GM19351 (cell line): ENCODE measurements at regions not wholly inside any gene's neighbourhood (a gene's known extent, or its start where the extent isn't known, plus 50 kb on each side); places are given as distances from the start of the nearest gene placed in this dataset.
"Not testable (repeated sequence)": the region's sequence is repeated elsewhere in the genome, so short reads cannot be mapped to it uniquely, and the experiment has no call there.

Experiments used
- ATAC-seq: cut with Tn5 transposase; IDR thresholded peaks from one replicate; pipeline ENCODE4 v1.9.1; 2021; ENCODE audit warnings: mild to moderate bottlenecking, moderate library complexity; ENCODE audit not compliant: unreplicated experiment

DNA sequence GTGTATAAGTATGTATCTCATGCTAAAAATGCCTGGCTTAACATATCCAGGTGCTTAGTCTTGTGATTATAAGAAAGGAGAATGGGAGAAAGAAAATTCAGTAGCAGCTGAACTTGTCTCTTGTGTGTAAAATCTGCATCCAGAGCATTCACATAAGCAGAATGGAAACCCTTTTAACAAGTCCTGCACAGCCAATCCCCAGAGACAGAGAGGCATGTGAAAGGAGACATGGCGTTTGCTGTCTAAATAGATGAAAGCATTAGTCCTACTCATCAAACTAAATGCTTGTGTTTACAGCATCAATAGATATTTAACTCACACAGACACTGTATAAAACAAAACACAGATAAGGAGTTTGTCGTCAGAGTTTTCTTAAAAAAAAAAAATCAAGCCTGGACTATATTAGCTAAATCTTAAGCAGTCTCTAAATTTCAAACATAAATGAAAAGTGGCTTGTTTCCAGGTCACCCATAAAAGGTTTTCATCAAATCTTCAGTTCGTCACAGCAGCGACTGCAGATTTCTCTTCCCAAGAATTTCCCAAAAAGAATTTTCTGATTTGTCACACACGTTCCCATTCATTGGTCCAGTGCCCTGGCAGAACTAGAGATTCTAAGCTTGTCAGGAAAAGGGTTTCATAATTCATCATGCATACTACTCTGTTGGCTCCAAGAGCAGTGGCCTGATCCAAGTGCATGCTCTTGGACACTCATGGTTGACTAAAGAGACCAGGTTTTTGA is 249.2 kb downstream of the BTG1 start:
- no peak for ATAC-seq

GRCh38 chr12:91894911-91895310 is 250.7 kb downstream of the BTG1 start:
- no peak for ATAC-seq

DNA sequence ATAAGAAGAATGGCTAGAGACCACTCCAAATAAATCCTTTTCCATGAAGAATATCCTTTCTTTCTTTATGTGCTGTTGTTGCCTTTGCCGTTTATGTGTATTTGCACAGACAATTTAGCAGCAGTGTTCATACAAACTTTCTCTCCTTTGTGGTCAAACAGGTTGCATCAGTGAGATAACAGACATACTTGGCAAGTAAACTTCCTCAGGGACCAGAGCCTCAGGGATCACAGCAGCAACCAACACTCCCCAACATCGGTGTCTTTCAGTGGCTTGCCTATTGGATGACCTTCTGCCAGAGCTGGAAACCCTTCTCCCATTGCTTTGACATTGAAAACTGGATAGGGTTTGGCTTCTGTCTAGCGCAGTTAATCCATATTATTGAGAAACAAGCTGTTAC is 252.2 kb downstream of the BTG1 start:
- no peak for ATAC-seq

DNA sequence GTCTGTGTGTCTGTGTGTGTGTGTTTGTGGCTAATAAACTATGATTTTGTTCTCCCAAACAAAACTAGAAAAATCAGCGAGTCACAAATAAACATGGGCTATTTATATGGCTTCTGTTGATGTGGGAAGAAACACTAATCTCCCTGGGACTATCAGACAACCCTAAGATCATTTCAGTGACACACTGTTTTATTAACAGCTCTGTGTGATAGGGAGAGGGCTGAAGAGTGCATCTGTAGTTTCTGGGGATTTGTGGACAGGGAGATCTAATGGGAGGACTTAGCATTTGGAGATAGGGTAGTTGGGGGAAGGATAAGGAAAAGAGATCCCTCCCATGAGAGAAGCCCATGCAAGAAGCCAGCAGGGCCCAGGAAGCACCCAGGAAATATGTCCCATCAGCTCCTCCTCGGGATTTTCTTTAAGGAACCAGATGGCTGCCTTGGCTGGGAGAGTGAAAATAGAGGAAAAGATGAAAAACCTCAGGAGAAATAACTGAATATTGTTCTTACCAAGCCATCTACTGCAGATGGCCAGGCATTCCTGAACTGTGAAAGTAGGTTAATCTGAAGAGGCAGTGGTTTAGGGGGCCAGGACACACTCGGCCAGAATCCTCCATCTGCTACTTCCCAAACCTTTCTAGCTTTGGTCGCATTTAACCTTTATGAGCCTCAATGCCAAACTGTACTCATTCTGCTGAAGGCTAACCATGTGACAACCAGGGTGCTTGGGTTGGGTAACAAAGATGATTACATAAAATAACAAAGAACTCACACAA is 253.4 kb downstream of the BTG1 start:
- ATAC-seq, result no peak

GRCh38 chr12:91890742-91891141 is 254.9 kb downstream of the BTG1 start:
- no peak for ATAC-seq

DNA sequence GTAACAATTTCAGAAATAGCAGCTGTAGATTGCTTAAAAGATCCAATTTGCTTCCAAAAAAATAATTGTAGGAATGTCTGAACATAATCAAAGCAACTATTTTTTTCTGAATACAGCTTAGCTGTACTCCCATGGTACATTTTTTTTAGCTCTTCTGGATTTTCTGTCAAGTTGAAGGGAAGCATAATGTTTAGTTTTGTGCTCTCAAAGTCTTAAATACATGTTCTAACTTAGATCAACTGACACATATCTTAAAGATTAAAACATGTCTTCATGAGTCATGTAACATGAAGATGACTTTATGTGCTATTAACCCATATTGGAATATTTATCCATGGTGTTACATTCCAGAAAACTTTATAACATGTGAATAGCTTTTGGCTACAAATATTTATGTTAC is 255.7 kb downstream of the BTG1 start:
- ATAC-seq, result no peak

DNA sequence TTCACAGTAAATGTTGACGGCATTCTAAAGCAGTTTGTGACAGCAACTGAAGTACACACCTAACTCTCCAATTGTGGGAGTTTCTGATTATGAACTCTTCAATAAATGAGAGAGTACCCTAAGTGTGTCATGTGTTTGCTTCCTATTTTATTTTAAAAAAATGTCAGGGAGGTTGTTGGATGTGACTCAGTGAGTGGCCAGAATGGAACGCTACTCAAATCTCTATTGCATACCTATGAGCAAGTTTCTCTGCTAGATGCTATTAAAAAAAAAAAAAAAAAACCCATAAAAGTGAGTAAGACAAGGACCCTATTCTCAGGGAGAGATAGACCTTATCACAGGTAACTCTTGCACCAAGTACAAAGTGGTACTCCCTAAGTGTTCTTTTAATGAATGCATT is 256.6 kb downstream of the BTG1 start:
- ATAC-seq, result no peak

GRCh38 chr12:91887957-91888356 is 257.7 kb downstream of the BTG1 start:
- ATAC-seq, result no peak

DNA sequence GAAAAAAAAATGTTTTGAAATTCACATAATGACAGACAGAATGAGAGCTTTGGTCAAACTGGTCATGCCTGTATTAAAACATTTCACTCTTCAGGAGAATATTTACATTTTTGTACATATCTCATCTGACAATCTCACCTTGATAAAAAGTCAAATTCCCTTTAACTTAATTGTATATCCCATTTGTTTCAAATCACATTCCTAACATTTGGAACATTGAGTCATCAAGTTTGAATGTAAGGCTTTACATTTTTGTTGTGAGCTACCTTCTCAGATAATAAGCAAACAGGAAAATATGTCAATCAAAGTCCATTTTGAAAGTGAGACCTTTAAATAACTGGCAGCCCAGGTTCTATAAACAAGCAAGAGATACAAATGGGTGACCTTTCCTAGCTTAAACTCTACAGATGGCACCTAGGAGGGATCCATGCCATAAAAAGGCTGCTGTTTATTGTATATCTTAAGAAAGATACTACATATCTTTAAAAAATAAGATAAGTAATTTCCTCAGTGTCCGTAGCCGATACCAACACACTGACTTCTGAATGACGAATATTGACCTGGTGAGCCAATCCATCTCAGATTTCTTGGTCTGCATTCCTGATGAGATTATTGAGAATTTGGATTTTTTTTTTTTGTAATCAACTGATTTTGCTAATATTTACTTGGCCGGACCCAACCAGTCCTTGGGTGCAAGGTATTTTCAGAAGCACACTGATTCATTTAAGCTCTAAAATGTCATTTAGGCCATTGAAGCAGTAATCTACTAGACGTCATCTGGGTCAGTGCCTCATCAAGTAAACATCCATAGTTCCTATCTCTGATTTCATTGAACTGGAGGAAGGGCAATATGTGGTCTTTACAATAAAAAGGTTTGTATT is 259.6 kb downstream of the BTG1 start:
- no peak for ATAC-seq

DNA sequence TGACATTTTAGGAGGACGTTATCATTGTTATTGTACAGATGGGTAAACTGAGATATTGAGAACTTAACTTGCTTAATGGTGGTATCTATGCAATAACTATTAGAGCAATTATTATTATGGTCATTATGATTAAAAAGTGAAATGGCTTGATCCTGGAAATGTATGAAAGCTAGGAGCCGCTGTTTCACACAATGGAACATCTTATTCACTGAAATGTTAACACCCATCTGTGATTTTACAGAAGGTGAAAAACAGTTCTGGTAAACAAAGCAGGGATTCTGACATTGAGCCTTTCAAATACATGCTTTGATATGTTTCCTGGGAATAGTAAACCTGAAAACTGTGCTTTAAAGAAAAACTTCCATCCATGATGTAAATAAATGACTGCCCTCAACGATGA is 261.4 kb downstream of the BTG1 start:
- ATAC-seq, result no peak

DNA sequence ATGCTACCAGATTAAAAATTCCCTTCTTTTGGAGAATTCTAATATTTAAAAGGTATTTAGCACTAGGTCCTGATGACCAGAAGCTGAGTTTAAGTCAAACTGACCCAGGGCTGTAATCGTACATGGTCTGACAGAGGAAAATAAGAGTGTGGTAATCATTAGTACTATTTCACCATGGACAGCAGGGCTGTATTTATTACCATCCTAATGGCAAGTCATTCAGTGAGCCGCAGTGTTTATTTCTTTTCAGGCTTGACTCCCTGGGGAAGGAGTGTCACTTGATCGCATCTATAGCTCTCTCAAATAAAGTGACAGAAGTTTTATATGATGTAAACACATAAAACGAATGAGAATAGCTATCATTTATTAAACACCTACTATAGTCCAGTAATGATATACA is 261.8 kb downstream of the BTG1 start:
- no peak for ATAC-seq

GRCh38 chr12:91882910-91883309 is 262.7 kb downstream of the BTG1 start:
- ATAC-seq, result no peak

DNA sequence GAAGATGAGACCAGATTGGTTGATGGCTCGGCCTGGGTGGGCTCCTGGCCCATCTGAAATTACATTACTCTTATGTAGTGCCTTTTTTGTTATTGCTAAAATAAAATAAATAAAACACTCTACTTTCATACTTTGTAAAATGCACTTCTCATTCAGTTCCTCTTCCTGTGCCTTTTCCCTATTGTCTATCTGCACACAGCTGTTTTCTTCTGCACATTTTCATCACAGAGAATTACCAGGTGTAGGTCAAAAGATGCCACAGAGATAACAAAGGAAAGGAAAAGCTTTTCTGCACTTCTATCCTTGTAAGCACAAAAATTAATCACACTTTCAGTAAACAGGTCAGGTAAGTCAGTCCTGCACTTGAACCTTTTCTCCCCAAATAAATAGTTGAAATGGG is 265.1 kb downstream of the BTG1 start:
- ATAC-seq, result no peak

GRCh38 chr12:91877456-91878235 is 268.0 kb downstream of the BTG1 start:
- no peak for ATAC-seq

DNA sequence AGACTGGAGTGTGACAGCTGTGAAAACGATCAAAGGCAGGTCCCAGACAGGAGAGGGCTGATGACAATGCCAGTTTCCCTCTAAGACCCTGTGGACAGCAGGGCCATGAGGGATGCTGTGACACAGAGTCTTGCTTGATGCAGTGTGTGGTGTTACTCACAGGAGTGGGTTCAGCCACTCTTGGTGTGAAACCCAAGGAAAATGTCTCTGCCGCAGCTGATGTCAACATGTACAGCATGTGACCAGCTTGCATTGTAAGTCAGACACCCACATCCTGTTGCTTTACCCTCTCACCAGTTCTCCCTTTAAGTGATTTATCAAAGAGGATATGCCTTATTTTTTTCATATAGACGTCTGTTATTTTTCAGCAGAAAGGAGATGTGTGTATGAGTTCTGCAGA is 268.6 kb downstream of the BTG1 start:
- peak; percentile 95 for ATAC-seq

- not testable (repeated sequence) for ATAC-seq
Measured at GRCh38 chr12:91875671-91876070, 270.0 kb downstream of the BTG1 start.

DNA sequence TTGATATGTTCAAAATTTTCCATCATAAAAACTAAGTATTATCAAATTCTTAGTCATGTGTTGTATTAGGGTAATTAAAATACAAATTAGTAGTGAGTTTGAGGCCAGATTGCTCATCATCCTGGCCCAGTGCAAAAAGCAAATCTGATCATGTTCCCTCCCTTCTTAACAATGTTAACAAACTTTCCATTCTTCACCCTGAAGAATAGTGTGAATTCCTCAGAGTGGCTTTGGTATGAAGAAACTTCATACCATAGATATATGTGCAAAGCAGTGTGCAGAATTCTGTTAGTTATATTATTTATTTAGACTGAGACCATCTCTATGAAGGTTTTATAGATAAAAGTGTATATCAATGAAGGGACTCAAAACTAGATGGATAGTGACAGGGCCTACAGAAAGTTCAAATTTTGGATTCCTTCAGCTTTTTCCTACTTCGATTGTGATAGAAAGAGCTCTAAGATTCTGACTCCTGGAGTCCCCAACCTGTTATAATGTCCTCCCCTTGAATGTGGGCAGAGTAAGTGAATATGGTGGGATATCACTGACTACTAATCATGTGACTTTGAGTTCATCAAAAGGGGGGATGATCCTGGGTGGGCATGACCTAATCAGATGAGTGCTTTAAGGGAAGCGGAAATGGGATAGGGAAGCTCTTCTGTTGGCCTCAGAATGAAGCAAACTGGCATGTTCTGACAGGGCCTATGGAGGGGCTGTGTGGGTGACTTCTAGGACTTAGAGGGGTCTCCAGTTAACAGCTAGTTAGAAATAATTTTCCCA is 271.4 kb downstream of the BTG1 start:
- no peak for ATAC-seq

DNA sequence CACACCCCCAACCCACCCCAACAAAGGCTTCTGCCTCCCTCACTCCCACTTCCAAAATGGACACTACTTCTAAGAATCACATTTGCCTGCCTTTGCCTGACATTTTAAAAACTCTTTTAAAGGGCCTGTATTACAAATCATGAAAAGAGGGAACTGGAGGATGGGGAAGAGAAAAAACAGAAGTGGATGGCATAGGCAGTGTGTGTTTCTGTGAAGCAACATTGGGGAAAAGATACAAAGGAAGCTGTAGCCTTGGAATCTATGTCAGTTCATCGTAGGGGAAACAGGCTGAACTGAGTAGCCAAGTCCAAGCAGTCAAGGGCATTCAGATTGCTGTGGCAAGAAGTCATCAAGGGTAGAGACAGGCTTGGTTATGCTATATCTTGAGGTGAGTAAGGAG is 273.9 kb downstream of the BTG1 start:
- no peak for ATAC-seq

DNA sequence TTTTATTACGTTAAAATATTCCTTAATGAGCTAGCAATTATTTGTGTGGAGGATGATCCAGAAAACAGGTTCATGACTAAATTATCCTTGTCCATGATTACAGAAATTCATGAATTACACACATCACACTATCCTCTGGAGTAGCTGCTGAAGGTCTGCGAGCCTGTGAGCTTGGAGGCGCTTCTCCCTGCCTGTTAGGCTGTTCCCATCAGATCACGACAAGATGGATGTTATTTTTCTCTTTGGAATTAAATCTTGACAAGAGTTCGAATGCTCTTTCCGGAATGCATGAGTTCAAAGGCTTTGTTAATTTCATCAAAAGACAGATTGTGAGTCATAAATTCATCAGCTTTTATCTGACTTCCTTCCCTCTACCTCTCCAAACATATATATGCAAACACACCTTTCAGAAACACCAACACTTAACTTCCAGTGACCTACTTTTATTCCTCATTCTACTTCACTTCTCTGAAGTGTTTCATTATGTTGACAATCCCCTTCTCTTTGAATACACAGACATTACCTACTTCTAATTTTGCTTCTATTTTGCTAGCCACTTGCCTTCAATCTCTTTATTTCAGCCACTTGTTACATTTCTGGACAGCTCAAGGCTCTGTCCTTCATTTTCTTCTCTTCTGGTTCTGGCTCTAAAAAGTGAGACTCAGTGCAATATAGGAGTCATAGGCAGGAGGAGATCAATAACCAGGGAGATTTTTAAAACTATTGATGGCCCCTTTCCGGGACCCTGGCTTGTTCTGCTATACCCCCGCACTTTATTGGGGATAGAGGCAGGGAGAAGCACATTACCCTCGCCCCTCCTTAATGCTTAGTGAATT is 274.6 kb downstream of the BTG1 start:
- no peak for ATAC-seq
